Left lung (tissue), 4 donors: ENCODE measurements at regions not wholly inside any gene's neighbourhood (a gene's known extent, or its start where the extent isn't known, plus 50 kb on each side); places are given as distances from the start of the nearest gene placed in this dataset.

Source experiments
- ATAC-seq: fragments of 200-7000 bp; cut with Tn5 transposase; one replicate; pipeline ENCODE4 v1.9.1; 2020; ENCODE audit warnings: moderate library complexity
- DNase-seq, 4 donors: peaks; one replicate each; pipeline ENCODE4 v3.0.0-alpha.2; 2013 to 2020
- H3K27ac ChIP-seq, 2 donors: fragments of 200-600 bp; sonication (generic) in 1 of 2; one replicate each; pipeline versions ENCODE4 v1.5.0 to v1.8.0; 2020 to 2021
- H3K27me3 ChIP-seq, 2 donors: fragments of 200-600 bp; sonication (generic) in 1 of 2; one replicate each; pipeline versions ENCODE4 v1.5.0 to v1.8.0; 2020 to 2021
- H3K36me3 ChIP-seq, 2 donors: fragments of 200-600 bp; sonication (generic) in 1 of 2; one replicate each; pipeline versions ENCODE4 v1.5.0 to v1.8.0; 2020 to 2021
- H3K4me1 ChIP-seq, 2 donors: fragments of 200-600 bp; one replicate each; pipeline ENCODE4 v1.8.0; 2021
- H3K4me3 ChIP-seq, 2 donors: fragments of 200-600 bp; sonication (generic) in 1 of 2; one replicate each; pipeline versions ENCODE4 v1.5.0 to v1.8.0; 2020 to 2021; ENCODE audit warnings: mild to moderate bottlenecking in 1 of 2
- H3K9me3 ChIP-seq, 2 donors: fragments of 200-600 bp; sonication (generic) in 1 of 2; one replicate each; pipeline versions ENCODE4 v1.5.0 to v1.8.0; 2020 to 2021
- intact Hi-C, 2 donors: fragments of 100-400 bp; cut with DNase I; formaldehyde crosslinking; loops; one replicate each; pipeline versions ENCODE4 v1.11.2 to v1.14.2; 2022
- TF ChIP-seq, protein P1 (sequence below), 2 donors: fragments of 200-600 bp; sonication (generic) in 1 of 2; IDR thresholded peaks; one replicate each; pipeline versions ENCODE4 v1.5.0 to v1.8.0; 2021; ENCODE audit warnings: antibody characterized with exemption in 2 of 2
- donor health status: DM: no; HTN: yes; CAD: no.
- donor health status: DM: no; HTN: no; CAD: no.

DNA sequence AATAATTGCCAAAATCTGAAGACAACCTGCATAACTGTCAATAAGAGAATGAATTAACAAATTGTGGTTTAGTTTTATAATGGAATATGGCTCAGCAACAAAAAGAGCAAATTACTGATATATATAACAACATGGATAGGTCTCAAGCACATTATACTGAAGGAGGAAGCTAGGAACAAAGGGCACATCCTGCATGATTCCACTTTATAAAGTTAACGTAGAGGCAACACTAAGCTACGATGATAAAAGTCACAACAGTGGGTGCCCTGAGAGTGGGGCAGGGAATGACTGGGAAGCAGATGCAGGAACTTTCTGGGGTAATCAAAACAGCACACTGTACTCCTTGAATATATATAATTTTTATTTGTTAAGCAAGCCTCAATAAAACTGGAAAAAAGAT, 165.2 kb downstream of the RMI1 start:
- Histone ChIP-seq H3K4me1 (peaks cover 0 to 20% of the 10 kb centered on the region in 2 donors), H3K36me3 (no peaks in the 10 kb centered on the region), H3K4me3 (no peak overlapping the region), H3K27ac (no peak overlapping the region), H3K27me3 (peaks cover 22 to 35% of the 10 kb centered on the region in 2 donors), H3K9me3 (no peaks in the 10 kb centered on the region)
- intact Hi-C loops: no loop called here
- ATAC-seq (no peak), DNase-seq (no peak)
- TF ChIP-seq, protein P1, sequence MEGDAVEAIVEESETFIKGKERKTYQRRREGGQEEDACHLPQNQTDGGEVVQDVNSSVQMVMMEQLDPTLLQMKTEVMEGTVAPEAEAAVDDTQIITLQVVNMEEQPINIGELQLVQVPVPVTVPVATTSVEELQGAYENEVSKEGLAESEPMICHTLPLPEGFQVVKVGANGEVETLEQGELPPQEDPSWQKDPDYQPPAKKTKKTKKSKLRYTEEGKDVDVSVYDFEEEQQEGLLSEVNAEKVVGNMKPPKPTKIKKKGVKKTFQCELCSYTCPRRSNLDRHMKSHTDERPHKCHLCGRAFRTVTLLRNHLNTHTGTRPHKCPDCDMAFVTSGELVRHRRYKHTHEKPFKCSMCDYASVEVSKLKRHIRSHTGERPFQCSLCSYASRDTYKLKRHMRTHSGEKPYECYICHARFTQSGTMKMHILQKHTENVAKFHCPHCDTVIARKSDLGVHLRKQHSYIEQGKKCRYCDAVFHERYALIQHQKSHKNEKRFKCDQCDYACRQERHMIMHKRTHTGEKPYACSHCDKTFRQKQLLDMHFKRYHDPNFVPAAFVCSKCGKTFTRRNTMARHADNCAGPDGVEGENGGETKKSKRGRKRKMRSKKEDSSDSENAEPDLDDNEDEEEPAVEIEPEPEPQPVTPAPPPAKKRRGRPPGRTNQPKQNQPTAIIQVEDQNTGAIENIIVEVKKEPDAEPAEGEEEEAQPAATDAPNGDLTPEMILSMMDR (IDR thresholded peaks at IDR 0.05): no peak

DNA sequence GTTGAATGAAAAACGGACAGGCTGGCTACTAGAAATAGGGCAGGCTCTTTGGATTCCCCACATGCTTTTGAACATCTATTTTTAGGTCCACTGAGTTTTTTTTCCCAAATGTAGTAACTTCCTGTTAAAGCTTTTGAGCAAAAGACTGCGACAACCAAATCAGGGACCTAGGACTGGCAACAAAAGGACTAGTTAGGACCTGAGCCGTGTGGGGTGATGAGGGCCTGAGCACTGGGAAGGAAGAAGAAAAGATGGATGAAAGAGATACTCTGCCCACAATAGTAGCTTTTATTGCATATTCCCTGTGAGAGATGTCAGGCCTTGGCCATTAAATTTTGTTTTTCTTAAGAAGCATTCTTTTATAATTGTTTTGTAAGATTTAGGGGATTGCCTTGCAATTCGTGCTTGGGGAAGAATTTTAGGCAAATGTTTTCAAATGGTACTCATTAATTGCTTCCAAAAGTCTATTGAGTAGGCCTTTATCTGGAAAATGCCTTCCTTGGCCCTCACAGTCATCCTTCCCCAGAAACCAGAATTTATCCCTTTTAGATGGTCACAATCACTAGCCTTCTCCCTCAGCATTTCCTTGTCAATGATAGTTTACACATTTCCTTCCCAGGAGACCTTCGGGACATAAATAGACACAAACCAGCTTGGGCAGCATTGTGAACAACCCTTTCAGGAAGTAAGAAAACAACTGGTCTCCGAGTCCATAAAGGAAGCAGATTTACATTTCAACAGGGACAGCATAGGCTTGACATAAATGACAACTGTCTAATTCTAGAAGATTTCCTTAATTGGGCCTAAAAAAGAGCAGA, 166.5 kb downstream of the RMI1 start:
- DNase-seq: no peak
- Histone ChIP-seq H3K36me3 (no peaks in the 10 kb centered on the region), H3K9me3 (no peaks in the 10 kb centered on the region), H3K4me3 (no peak overlapping the region), H3K4me1 (peaks cover 0 to 19% of the 10 kb centered on the region in 2 donors), H3K27ac (peak overlapping the region in 1 of 2 donors; percentile 45), H3K27me3 (peaks cover 9 to 22% of the 10 kb centered on the region in 2 donors)
- TF ChIP-seq, protein P1 (IDR thresholded peaks at IDR 0.05): no peak
- no peak for ATAC-seq
- intact Hi-C loops: no loop called here

DNA sequence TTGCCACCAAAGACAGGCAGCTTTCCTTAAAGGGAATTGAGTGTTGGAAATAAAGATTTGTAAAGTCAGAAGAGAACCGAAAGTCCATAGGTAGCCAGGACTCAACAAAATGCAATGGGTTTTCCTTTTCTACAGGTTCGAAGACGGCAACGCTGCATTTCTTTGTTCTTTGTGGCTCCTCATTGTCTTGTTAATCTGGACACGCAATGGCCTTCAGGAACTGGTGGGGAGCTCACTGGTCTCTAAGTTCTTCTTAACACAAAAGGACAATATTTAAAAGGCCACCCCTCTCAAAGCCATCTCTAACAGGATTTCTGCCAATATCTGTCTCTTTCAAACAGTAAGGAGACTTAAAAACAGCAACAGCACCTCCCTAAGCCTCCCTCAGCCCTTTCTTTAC, 170.6 kb downstream of the RMI1 start:
- Histone ChIP-seq H3K4me1 (peaks cover 0 to 15% of the 10 kb centered on the region in 2 donors), H3K36me3 (no peaks in the 10 kb centered on the region), H3K27me3 (no peaks in the 10 kb centered on the region), H3K4me3 (no peak overlapping the region), H3K9me3 (no peaks in the 10 kb centered on the region), H3K27ac (no peak overlapping the region)
- TF ChIP-seq, protein P1 (IDR thresholded peaks at IDR 0.05): no peak
- intact Hi-C loops: no loop called here
- ATAC-seq: no peak
- no peak for DNase-seq

DNA sequence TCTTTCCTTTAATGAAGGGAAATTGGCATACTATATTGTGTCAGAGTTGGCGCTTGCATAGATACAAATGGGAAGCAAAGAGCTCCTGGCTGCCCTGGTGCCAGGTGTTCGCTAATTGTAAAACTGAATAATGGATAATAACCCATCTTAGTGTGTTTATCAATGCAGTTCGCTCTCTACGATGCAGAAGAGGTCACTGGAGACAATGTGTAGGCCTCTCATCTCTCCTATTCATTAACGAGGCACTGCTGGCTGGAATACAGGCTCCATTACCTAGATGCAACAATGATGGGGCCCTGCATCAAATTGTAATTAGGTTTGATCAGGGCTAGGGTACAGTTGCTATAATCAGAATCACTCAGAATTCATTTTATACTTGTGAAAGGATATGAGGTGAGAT, 171.0 kb downstream of the RMI1 start:
- ATAC-seq (no peak), DNase-seq (no peak)
- TF ChIP-seq, protein P1 (IDR thresholded peaks at IDR 0.05): no peak
- Histone ChIP-seq H3K9me3 (no peaks in the 10 kb centered on the region), H3K4me3 (no peak overlapping the region), H3K27me3 (no peaks in the 10 kb centered on the region), H3K36me3 (no peaks in the 10 kb centered on the region), H3K4me1 (peaks cover 0 to 11% of the 10 kb centered on the region in 2 donors), H3K27ac (no peak overlapping the region)
- intact Hi-C loops: no loop called here

DNA sequence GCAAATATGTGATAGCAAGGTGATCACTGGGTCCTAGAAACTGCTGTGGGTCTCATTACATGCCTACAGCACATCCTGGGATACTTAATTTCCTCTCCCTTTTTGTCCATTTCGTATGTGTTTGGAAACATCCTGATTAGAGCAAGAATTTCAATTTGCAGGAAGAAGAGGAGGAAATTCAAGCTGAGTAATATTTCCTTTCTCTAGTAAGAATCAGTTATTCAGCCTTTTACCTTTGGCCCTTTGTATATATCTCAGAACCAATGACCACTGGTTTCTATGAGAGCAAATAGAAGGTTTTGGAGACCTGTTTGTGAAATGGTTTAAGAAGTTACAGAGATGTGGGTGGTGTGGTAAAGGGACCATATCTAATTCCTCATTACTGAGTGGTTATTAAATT, 171.6 kb downstream of the RMI1 start:
- Histone ChIP-seq H3K36me3 (no peaks in the 10 kb centered on the region), H3K27ac (no peak overlapping the region), H3K27me3 (no peaks in the 10 kb centered on the region), H3K4me3 (no peak overlapping the region), H3K9me3 (no peaks in the 10 kb centered on the region), H3K4me1 (peaks cover 0 to 5% of the 10 kb centered on the region in 2 donors)
- no peak for DNase-seq
- intact Hi-C loops: no loop called here
- TF ChIP-seq, protein P1 (IDR thresholded peaks at IDR 0.05): no peak
- no peak for ATAC-seq
